Ovary (tissue), 3 donors: ENCODE measurements at regions not wholly inside any gene's neighbourhood (a gene's known extent, or its start where the extent isn't known, plus 50 kb on each side); places are given as distances from the start of the nearest gene placed in this dataset.

Experiments
- CTCF ChIP-seq, 3 donors: fragments of 450-650 bp in 2 of 3; fragments of 200-600 bp in 1 of 3; IDR thresholded peaks; one replicate each; pipeline versions ENCODE4 v1.5.1 to v1.8.0; 2016 to 2022; ENCODE audit warnings: antibody characterized with exemption in 3 of 3, mild to moderate bottlenecking in 1 of 3
- EP300 ChIP-seq: sonication (generic); formaldehyde crosslinking; IDR thresholded peaks from one replicate; pipeline ENCODE4 v1.6.1; 2017; ENCODE audit warnings: antibody characterized with exemption
- POLR2A ChIP-seq: fragments of 450-650 bp; IDR thresholded peaks from one replicate; pipeline ENCODE4 v1.6.1; 2017; ENCODE audit warnings: antibody characterized with exemption, mild to moderate bottlenecking, moderate library complexity
- donor health status: DM: no; HTN: no; CAD: no.

- TF ChIP-seq CTCF (IDR thresholded peaks at IDR 0.05) (no peak), POLR2A (no peak), EP300 (no peak)
Measured at GRCh38 chr6:51137777-51138176, 319.1 kb downstream of the TFAP2B start.
